HEK293T (cell line): ENCODE measurements at regions not wholly inside any gene's neighbourhood (a gene's known extent, or its start where the extent isn't known, plus 50 kb on each side); places are given as distances from the start of the nearest gene placed in this dataset.

ENCODE experiments used
- CTCF ChIA-PET: fragments of 350-600 bp; formaldehyde crosslinking; extraction: SDS; loops from one replicate; lab custom pipeline; 2021; ENCODE audit warnings: antibody characterized with exemption, inconsistent platforms; lab: Yijun Ruan, JAX
- POLR2A ChIA-PET: fragments of 350-600 bp; formaldehyde crosslinking; extraction: SDS; loops from one replicate; lab custom pipeline; 2020; ENCODE audit warnings: antibody characterized with exemption, inconsistent platforms; lab: Yijun Ruan, JAX
- DNase-seq: peaks from one replicate; pipeline ENCODE4 v3.0.0; 2012; ENCODE audit warnings: mixed read lengths; ENCODE audit errors: extremely low spot score
- ARNT ChIP-seq: fragments of 450-650 bp; IDR thresholded peaks from 2 replicates; pipeline ENCODE4 v1.6.1; 2017; ENCODE audit warnings: mild to moderate bottlenecking
- BHLHE40 ChIP-seq: fragments of 450-650 bp; IDR thresholded peaks from 2 replicates; pipeline ENCODE4 v1.6.1; 2016; ENCODE audit warnings: mild to moderate bottlenecking, moderate library complexity, borderline replicate concordance
- CTBP1 ChIP-seq: fragments of 450-650 bp; IDR thresholded peaks from 2 replicates; pipeline ENCODE4 v1.6.1; 2016; ENCODE audit warnings: borderline replicate concordance
- ELF4 ChIP-seq: fragments of 450-650 bp; IDR thresholded peaks from 2 replicates; pipeline ENCODE4 v1.6.1; 2017; ENCODE audit warnings: antibody characterized with exemption
- FOXA1 ChIP-seq: fragments of 450-650 bp; IDR thresholded peaks from 2 replicates; pipeline ENCODE4 v1.6.1; 2016; ENCODE audit warnings: mild to moderate bottlenecking
- FOXK2 ChIP-seq: fragments of 450-650 bp; IDR thresholded peaks from 2 replicates; pipeline ENCODE4 v1.6.1; 2016; ENCODE audit warnings: mild to moderate bottlenecking
- FOXM1 ChIP-seq: fragments of 450-650 bp; IDR thresholded peaks from 2 replicates; pipeline ENCODE4 v1.6.1; 2017; ENCODE audit warnings: mild to moderate bottlenecking, borderline replicate concordance
- HDGF ChIP-seq: fragments of 450-650 bp; IDR thresholded peaks from 2 replicates; pipeline ENCODE4 v1.6.1; 2017; ENCODE audit warnings: antibody characterized with exemption, borderline replicate concordance
- L3MBTL2 ChIP-seq: fragments of 450-650 bp; conservative IDR thresholded peaks from 2 replicates; pipeline ENCODE4 v1.6.1; 2016; ENCODE audit warnings: mild to moderate bottlenecking
- LEF1 ChIP-seq: fragments of 450-650 bp; IDR thresholded peaks from 2 replicates; pipeline ENCODE4 v1.6.1; 2017; ENCODE audit warnings: mild to moderate bottlenecking, borderline replicate concordance
- NFRKB ChIP-seq: fragments of 450-650 bp; IDR thresholded peaks from 2 replicates; pipeline ENCODE4 v1.6.1; 2016; ENCODE audit warnings: mild to moderate bottlenecking, moderate library complexity
- PKNOX1 ChIP-seq: fragments of 450-650 bp; IDR thresholded peaks from 2 replicates; pipeline ENCODE4 v1.6.1; 2016
- SP1 ChIP-seq: fragments of 450-650 bp; IDR thresholded peaks from 2 replicates; pipeline ENCODE4 v1.6.1; 2017
- SUZ12 ChIP-seq: fragments of 450-650 bp; IDR thresholded peaks from 2 replicates; pipeline ENCODE4 v1.6.1; 2016; ENCODE audit warnings: mild to moderate bottlenecking
- TARDBP ChIP-seq: fragments of 450-650 bp; IDR thresholded peaks from 2 replicates; pipeline ENCODE4 v1.6.1; 2016
- ZNF384 ChIP-seq: fragments of 450-650 bp; IDR thresholded peaks from 2 replicates; pipeline ENCODE4 v1.6.1; 2016

- DNase-seq = no peak
- TF ChIP-seq TARDBP (no peak), SP1 (no peak), PKNOX1 (no peak), NFRKB (no peak), ZNF384 (no peak), L3MBTL2 (no peak), CTBP1 (no peak), BHLHE40 (no peak), FOXA1 (no peak), FOXM1 (no peak), LEF1 (no peak)
- CTCF ChIA-PET = no interaction called here
- POLR2A ChIA-PET = no interaction called here
Measured at GRCh38 chr11:22984045-22984444, 123.8 kb upstream of the CCDC179 start.

GRCh38 chr11:22989371-22989770 is 129.1 kb upstream of the CCDC179 start:
- POLR2A ChIA-PET = no interaction called here
- DNase-seq = no peak
- TF ChIP-seq LEF1 (no peak), ARNT (no peak), ELF4 (no peak), CTBP1 (no peak), PKNOX1 (no peak), SP1 (no peak), FOXA1 (no peak), BHLHE40 (no peak)
- CTCF ChIA-PET = no interaction called here

- DNase-seq = no peak
- POLR2A ChIA-PET = no interaction called here
- CTCF ChIA-PET = no interaction called here
- TF ChIP-seq ARNT (no peak), FOXA1 (no peak)
Measured at GRCh38 chr11:22991196-22991595, 130.9 kb upstream of the CCDC179 start.

- TF ChIP-seq PKNOX1 = no peak
- no peak for TF ChIP-seq NFRKB
- TF ChIP-seq FOXA1 = no peak
- no peak for TF ChIP-seq ARNT
- TF ChIP-seq FOXK2 = no peak
- no peak for TF ChIP-seq ELF4
- no peak for TF ChIP-seq BHLHE40
- no peak for TF ChIP-seq TARDBP
- no peak for TF ChIP-seq HDGF
- no peak for TF ChIP-seq SP1
- TF ChIP-seq FOXM1 = no peak
- ChIA-PET CTCF (no interaction called here), POLR2A (no interaction called here)
- DNase-seq = no peak
Measured at GRCh38 chr11:23006730-23007129, 146.5 kb upstream of the CCDC179 start.

- CTCF ChIA-PET = no interaction called here
- no peak for DNase-seq
- no peak for TF ChIP-seq ZNF384
- no peak for TF ChIP-seq L3MBTL2
- no peak for TF ChIP-seq NFRKB
- no peak for TF ChIP-seq SUZ12
- no peak for TF ChIP-seq FOXK2
- no peak for TF ChIP-seq BHLHE40
- no peak for TF ChIP-seq CTBP1
- TF ChIP-seq FOXA1 = no peak
- POLR2A ChIA-PET = no interaction called here
Measured at GRCh38 chr11:23010790-23011335, 150.6 kb upstream of the CCDC179 start.

- no peak for TF ChIP-seq CTBP1
- TF ChIP-seq HDGF = no peak
- TF ChIP-seq ARNT = no peak
- no peak for TF ChIP-seq PKNOX1
- no peak for TF ChIP-seq BHLHE40
- no peak for DNase-seq
- CTCF ChIA-PET = no interaction called here
- POLR2A ChIA-PET = no interaction called here
Measured at GRCh38 chr11:23012930-23013329, 152.7 kb upstream of the CCDC179 start.
